ENCODE measurements at regions not wholly inside any gene's neighbourhood (a gene's known extent, or its start where the extent isn't known, plus 50 kb on each side); places are given as distances from the start of the nearest gene placed in this dataset.

- peak; percentile 91 for TF ChIP-seq ARID5B (CRISPR knock-in tag; IDR thresholded peaks at IDR 0.05)
- TF ChIP-seq ZNF124 (CRISPR knock-in tag; IDR thresholded peaks at IDR 0.05), result peak; percentile 100
- TF ChIP-seq ZBTB42 (CRISPR knock-in tag; IDR thresholded peaks at IDR 0.05), result peak; percentile 98
- peak; percentile 100 for TF ChIP-seq SMAD9 (CRISPR knock-in tag; IDR thresholded peaks at IDR 0.05)
- peak; percentile 62; the same call in 1 of the 2 replicates for TF ChIP-seq RORA (CRISPR knock-in tag; IDR thresholded peaks at IDR 0.05)
- TF ChIP-seq MLLT10 (CRISPR knock-in tag; IDR thresholded peaks at IDR 0.05), result peak; percentile 91; the same call in 1 of the 2 replicates
- TF ChIP-seq ZNF674 (CRISPR knock-in tag; IDR thresholded peaks at IDR 0.05; ENCODE audit: low read depth), result peak; percentile 99
- peak; percentile 99 for TF ChIP-seq TOPORS (CRISPR knock-in tag; IDR thresholded peaks at IDR 0.05)
- TF ChIP-seq SMARCC2 (IDR thresholded peaks at IDR 0.05), result no peak
- TF ChIP-seq CBX2 (IDR thresholded peaks at IDR 0.05; ENCODE audit: low read depth, low read length), result no peak
- peak; percentile 94 for TF ChIP-seq CBX2 (CRISPR knock-in tag; IDR thresholded peaks at IDR 0.05; ENCODE audit: low read depth)
- TF ChIP-seq STAT5B (CRISPR knock-in tag; IDR thresholded peaks at IDR 0.05), result peak; percentile 100
- TF ChIP-seq ATM (IDR thresholded peaks at IDR 0.05; ENCODE audit: borderline replicate concordance), result no peak
- TF ChIP-seq ZNF710 (CRISPR knock-in tag; IDR thresholded peaks at IDR 0.05; ENCODE audit: borderline replicate concordance), result peak; percentile 97
- peak; percentile 99; the same call in 1 of the 2 replicates for TF ChIP-seq ZNF44 (CRISPR knock-in tag; IDR thresholded peaks at IDR 0.05)
- TF ChIP-seq MAFK (conservative IDR thresholded peaks at IDR 0.05 in 1 of 2, IDR thresholded peaks at IDR 0.05 in 1 of 2; ENCODE audit: low read length in 2 of 2), result no peak
- TF ChIP-seq NR0B2 (CRISPR knock-in tag; IDR thresholded peaks at IDR 0.05), result peak; percentile 99
- TF ChIP-seq CHD2 (IDR thresholded peaks at IDR 0.05; ENCODE audit: low read depth, low read length), result no peak
- TF ChIP-seq ZBTB34 (CRISPR knock-in tag; IDR thresholded peaks at IDR 0.05), result peak; percentile 87
- TF ChIP-seq ZNF496 (CRISPR knock-in tag; IDR thresholded peaks at IDR 0.05; ENCODE audit: insufficient replicate concordance), result no peak
Observed at GRCh38 chr11:70650075-70650909, 252.0 kb downstream of the CTTN start (continued).
